Body of pancreas (tissue), 4 donors: ENCODE measurements at regions not wholly inside any gene's neighbourhood (a gene's known extent, or its start where the extent isn't known, plus 50 kb on each side); places are given as distances from the start of the nearest gene placed in this dataset.

Source experiments
- ATAC-seq: fragments of 150-250 bp; one replicate; pipeline ENCODE4 v1.9.1; 2016
- DNase-seq, 4 donors: peaks; one replicate each; pipeline ENCODE4 v3.0.0-alpha.2; 2019
- H3K27ac ChIP-seq, 4 donors: fragments of 200-600 bp; sonication (generic); 1 replicate in 3 of 4; 2 replicates in 1 of 4; pipeline versions ENCODE4 v1.5.1 to v1.6.1; 2016 to 2019; ENCODE audit warnings: mild to moderate bottlenecking in 1 of 4, mixed read lengths in 1 of 4, moderate library complexity in 1 of 4
- H3K27me3 ChIP-seq, 2 donors: fragments of 200-600 bp; sonication (generic); one replicate each; pipeline ENCODE4 v1.6.0; 2016; ENCODE audit warnings: mild to moderate bottlenecking in 1 of 2
- H3K36me3 ChIP-seq, 2 donors: fragments of 200-600 bp; sonication (generic); replicated peaks in 1 of 2; 2 replicates each; pipeline ENCODE4 v1.5.1; 2016; ENCODE audit warnings: low read depth in 2 of 2; ENCODE audit not compliant: insufficient read depth in 1 of 2
- H3K4me1 ChIP-seq: fragments of 200-600 bp; sonication (generic); one replicate; pipeline ENCODE4 v1.6.0; 2016
- H3K4me3 ChIP-seq, 2 donors: fragments of 200-600 bp; sonication (generic); 1 replicate in 1 of 2; 2 replicates in 1 of 2; pipeline ENCODE4 v1.5.1; 2016 to 2019
- H3K9me3 ChIP-seq, 3 donors: fragments of 200-600 bp; sonication (generic); 1 replicate in 2 of 3; 2 replicates in 1 of 3; pipeline ENCODE4 v1.5.1; 2016
- POLR2A ChIP-seq, 3 donors: fragments of 450-650 bp; IDR thresholded peaks; one replicate each; pipeline ENCODE4 v1.6.1; 2016; ENCODE audit warnings: antibody characterized with exemption in 3 of 3, mild to moderate bottlenecking in 2 of 3
- WGBS, 2 donors: methylation state at CpG; one replicate each; pipeline ENCODE4 v1.1.5; 2017; 5-methylcytosine and 5-hydroxymethylcytosine counted together
- intact Hi-C: fragments of 100-400 bp; cut with DNase I; formaldehyde crosslinking; loops from one replicate; pipeline ENCODE4 v1.15.1; 2023
- TF ChIP-seq, protein P1 (sequence below), 7 experiments: fragments of 450-650 bp in 4 of 7; fragments of 200-600 bp in 3 of 7; sonication (generic) in 3 of 7; IDR thresholded peaks; one replicate each; pipeline ENCODE4 v1.5.1; 2016 to 2019; ENCODE audit warnings: antibody characterized with exemption in 7 of 7

DNA sequence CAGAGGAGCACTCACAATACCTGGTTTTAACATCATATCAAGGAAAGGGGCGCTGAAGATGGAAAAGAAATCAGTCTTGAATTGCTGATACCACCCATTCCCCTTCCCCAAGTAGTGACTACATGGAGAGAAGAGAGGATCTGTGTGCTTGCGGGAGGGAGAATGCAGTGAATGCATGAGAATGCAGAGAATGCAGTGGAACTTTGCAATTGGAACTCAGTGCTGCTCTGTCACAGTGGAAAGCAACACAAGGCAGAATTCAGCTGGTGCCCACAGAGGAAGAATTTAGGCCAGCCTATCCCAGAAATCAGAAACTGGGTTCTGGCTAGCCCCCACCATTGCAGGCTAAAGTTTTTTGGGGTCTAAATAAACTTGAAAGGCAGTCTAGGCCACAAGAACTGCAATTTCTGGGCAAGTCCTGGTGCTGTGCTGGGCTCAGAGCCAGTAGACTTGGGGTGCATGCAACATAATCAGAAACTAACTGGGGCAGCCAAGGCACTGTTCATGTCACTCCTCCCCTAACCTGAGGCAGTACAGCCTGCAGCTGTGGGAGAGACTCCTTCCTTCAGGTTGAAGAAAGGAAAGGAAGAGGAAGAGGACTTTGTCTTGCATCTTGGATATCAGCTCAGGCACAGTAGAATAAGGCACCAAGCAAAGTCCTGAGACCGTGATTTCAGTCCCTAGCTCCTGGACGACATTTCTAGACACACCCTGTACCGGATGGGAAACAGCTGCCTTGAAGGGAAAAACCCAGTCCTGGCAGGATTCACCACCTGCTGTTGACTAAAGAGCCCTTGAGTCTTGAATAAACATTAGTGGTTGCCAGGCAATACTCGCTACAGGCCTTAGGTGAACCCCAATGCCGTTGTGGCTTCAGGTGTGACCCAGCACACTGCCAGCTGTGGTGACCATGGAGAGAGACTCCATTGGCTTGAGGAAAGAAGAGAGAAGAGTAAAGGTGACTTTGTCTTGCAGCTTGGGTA, 329.3 kb downstream of the TBL1XR1 start:
- 42 to 51% methylated on average over 6 to 7 of the region's 7 CpGs for WGBS, 2 donors

DNA sequence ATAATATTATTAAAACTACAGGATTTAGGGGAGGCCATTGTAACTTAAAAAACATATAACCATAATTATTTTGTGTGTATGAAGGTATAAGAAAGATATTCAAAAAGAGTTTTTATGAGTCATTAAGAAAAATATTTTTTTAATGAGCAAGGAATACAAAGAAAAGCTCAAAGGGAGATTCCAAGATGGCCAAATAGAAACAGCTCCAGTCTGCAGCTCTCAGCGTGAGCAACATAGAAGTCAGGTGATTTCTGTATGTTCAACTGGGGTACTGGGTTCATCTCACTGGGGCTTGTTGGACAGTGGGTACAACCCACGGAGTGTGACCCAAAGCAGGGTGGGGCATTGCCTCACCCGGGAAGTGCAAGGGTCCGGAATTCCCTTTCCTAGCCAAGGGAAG, 336.1 kb downstream of the TBL1XR1 start:
- Histone ChIP-seq H3K36me3 (no peaks in the 10 kb centered on the region), H3K4me1 (no peaks in the 10 kb centered on the region), H3K27ac (no peak overlapping the region), H3K4me3 (no peak overlapping the region), H3K27me3 (no peaks in the 10 kb centered on the region), H3K9me3 (no peaks in the 10 kb centered on the region)
- TF ChIP-seq, protein P1, sequence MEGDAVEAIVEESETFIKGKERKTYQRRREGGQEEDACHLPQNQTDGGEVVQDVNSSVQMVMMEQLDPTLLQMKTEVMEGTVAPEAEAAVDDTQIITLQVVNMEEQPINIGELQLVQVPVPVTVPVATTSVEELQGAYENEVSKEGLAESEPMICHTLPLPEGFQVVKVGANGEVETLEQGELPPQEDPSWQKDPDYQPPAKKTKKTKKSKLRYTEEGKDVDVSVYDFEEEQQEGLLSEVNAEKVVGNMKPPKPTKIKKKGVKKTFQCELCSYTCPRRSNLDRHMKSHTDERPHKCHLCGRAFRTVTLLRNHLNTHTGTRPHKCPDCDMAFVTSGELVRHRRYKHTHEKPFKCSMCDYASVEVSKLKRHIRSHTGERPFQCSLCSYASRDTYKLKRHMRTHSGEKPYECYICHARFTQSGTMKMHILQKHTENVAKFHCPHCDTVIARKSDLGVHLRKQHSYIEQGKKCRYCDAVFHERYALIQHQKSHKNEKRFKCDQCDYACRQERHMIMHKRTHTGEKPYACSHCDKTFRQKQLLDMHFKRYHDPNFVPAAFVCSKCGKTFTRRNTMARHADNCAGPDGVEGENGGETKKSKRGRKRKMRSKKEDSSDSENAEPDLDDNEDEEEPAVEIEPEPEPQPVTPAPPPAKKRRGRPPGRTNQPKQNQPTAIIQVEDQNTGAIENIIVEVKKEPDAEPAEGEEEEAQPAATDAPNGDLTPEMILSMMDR (IDR thresholded peaks at IDR 0.05): no peak
- TF ChIP-seq POLR2A (IDR thresholded peaks at IDR 0.05): no peak
- 87 to 96% methylated on average over 4 of the region's 4 CpGs for WGBS, 2 donors
- no peak for DNase-seq
- ATAC-seq: no peak
- intact Hi-C loops: no loop called here

More for the DNA sequence above, 329.3 kb downstream of the TBL1XR1 start:
- peak; percentile 38 to 82 (median 74) for DNase-seq
- no peaks in the 10 kb centered on the region for H3K36me3 ChIP-seq
- intact Hi-C loops: no loop called here
- TF ChIP-seq, protein P1 (IDR thresholded peaks at IDR 0.05): no peak
- no peak for TF ChIP-seq POLR2A (IDR thresholded peaks at IDR 0.05)
- H3K27ac ChIP-seq: peak overlapping the region in 1 of 4 donors; percentile 14
- peak; percentile 83 for ATAC-seq
- no peak overlapping the region for H3K4me3 ChIP-seq
- no peaks in the 10 kb centered on the region for H3K9me3 ChIP-seq
- H3K4me1 ChIP-seq: peaks cover 7% of the 10 kb centered on the region
- no peaks in the 10 kb centered on the region for H3K27me3 ChIP-seq

DNA sequence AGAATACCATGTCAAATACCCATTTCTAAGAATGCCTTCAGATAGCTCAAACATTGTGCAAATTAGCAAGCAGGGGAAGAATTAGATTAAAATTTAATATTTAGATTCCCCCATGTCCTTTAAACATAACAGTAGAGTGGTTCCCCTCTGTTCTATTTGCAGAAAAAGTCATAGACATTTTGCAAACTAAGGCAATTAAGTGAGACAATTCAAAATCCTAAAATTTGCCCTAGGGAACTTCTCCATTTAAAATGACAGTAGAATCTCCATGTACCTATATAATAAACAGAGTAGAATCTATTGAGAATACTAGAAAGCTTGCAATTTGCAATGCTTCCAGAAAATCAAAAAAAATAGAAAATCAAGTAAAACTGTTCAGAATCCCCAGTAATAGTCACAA, 340.6 kb downstream of the TBL1XR1 start:
- no peak overlapping the region for H3K4me3 ChIP-seq
- H3K4me1 ChIP-seq: no peaks in the 10 kb centered on the region
- H3K36me3 ChIP-seq: no peaks in the 10 kb centered on the region
- ATAC-seq: no peak
- intact Hi-C loops: no loop called here
- TF ChIP-seq, protein P1 (IDR thresholded peaks at IDR 0.05): no peak
- TF ChIP-seq POLR2A (IDR thresholded peaks at IDR 0.05): no peak
- no peak for DNase-seq
- H3K27me3 ChIP-seq: no peaks in the 10 kb centered on the region
- no peaks in the 10 kb centered on the region for H3K9me3 ChIP-seq
- no peak overlapping the region for H3K27ac ChIP-seq

DNA sequence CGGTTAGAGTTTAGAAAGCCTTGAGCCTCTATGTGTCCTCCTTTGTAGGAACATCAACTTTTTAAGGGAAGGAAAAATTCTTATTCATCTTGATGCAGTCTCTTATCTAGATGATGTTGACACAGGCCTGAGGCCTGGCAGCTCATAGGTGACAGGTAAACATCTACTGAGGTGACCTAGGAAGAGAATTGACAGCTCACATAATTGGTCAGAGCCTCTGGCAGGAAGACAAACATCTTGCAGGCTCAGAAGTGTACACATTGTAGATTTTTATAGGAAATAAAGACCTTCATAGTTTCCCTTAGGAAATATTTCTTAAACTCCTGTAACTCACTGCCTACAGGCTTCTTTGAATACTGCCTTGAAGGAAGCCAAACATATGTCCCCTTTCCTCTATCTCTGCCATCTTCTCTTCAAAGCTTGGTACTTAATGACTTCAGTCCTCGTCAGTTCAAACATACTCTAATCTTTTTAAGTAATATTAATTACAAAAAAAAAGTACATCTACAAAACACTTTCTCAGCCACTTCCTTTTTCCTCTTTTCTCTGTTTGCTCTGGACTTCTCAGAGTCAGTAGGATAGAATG, 341.3 kb downstream of the TBL1XR1 start:
- H3K9me3 ChIP-seq: no peaks in the 10 kb centered on the region
- no peak overlapping the region for H3K4me3 ChIP-seq
- no peaks in the 10 kb centered on the region for H3K36me3 ChIP-seq
- no peak for ATAC-seq
- no peak overlapping the region for H3K27ac ChIP-seq
- no peak for DNase-seq
- WGBS, 2 donors: 53 to 65% methylated on average over 2 of the region's 2 CpGs
- intact Hi-C loops: no loop called here
- TF ChIP-seq, protein P1 (IDR thresholded peaks at IDR 0.05): no peak
- TF ChIP-seq POLR2A (IDR thresholded peaks at IDR 0.05): no peak
- H3K27me3 ChIP-seq: no peaks in the 10 kb centered on the region
- no peaks in the 10 kb centered on the region for H3K4me1 ChIP-seq
